CD4-positive, alpha-beta T cell (primary cell): ENCODE measurements at regions not wholly inside any gene's neighbourhood (a gene's known extent, or its start where the extent isn't known, plus 50 kb on each side); places are given as distances from the start of the nearest gene placed in this dataset.

Experiments used
- ATAC-seq: fragments of 200-7000 bp; cut with Tn5 transposase; one replicate; pipeline ENCODE4 v1.10.0; 2022; ENCODE audit warnings: mild to moderate bottlenecking; ENCODE audit not compliant: poor library complexity
- CTCF ChIA-PET: fragments of 350-600 bp; sonication (Branson Sonifier 250); formaldehyde crosslinking; loops from one replicate; lab custom pipeline; 2021; ENCODE audit warnings: antibody characterized with exemption, inconsistent platforms; lab: Charles Lee
- POLR2A ChIA-PET: fragments of 350-600 bp; sonication (Branson Sonifier 250); formaldehyde crosslinking; loops from one replicate; lab custom pipeline; 2021; ENCODE audit warnings: antibody characterized with exemption, inconsistent platforms; lab: Charles Lee
- DNase-seq, 14 experiments: peaks; one replicate each; pipeline ENCODE4 v3.0.0-alpha.2; 2013 to 2020; ENCODE audit warnings: mixed read lengths in 2 of 14
- H3K27ac ChIP-seq, 2 donors: one replicate each; pipeline versions ENCODE4 v1.5.1 to v1.7.0; 2013; ENCODE audit warnings: low read length in 2 of 2, low read depth in 1 of 2, mild to moderate bottlenecking in 1 of 2
- H3K27me3 ChIP-seq, 2 experiments: 1 replicate in 1 of 2; 2 replicates in 1 of 2; pipeline versions ENCODE4 v1.6.1 to v1.7.0; 2013; ENCODE audit warnings: low read length in 2 of 2, control low read depth in 1 of 2, mild to moderate bottlenecking in 1 of 2, moderate library complexity in 1 of 2; ENCODE audit not compliant: insufficient read depth in 2 of 2, control insufficient read depth in 1 of 2
- H3K36me3 ChIP-seq: one replicate; pipeline ENCODE4 v1.6.1; 2013; ENCODE audit warnings: low read length, control low read depth; ENCODE audit not compliant: insufficient read depth
- H3K4me1 ChIP-seq: one replicate; pipeline ENCODE4 v1.6.1; 2013; ENCODE audit warnings: low read length, control low read depth; ENCODE audit not compliant: insufficient read depth
- H3K4me3 ChIP-seq: one replicate; pipeline ENCODE4 v1.5.1; 2013; ENCODE audit warnings: mild to moderate bottlenecking, low read length, moderate library complexity
- H3K9me3 ChIP-seq, 2 experiments: 1 replicate in 1 of 2; 2 replicates in 1 of 2; pipeline versions ENCODE4 v1.6.1 to v1.7.0; 2013; ENCODE audit warnings: low read length in 2 of 2, mild to moderate bottlenecking in 2 of 2, control low read depth in 1 of 2, moderate library complexity in 1 of 2; ENCODE audit not compliant: control insufficient read depth in 1 of 2, insufficient read depth in 1 of 2
- H3K27ac Mint-ChIP-seq: one replicate; pipeline ENCODE4 v1.8.0; 2020; ENCODE audit warnings: mixed read lengths
- H3K27me3 Mint-ChIP-seq: one replicate; pipeline ENCODE4 v1.8.0; 2021; ENCODE audit warnings: mixed read lengths
- H3K36me3 Mint-ChIP-seq: one replicate; pipeline ENCODE4 v1.8.0; 2021; ENCODE audit warnings: low read depth, mixed read lengths
- H3K4me1 Mint-ChIP-seq: one replicate; pipeline ENCODE4 v1.8.0; 2021; ENCODE audit warnings: low read depth, mixed read lengths
- H3K4me3 Mint-ChIP-seq: one replicate; pipeline ENCODE4 v1.8.0; 2020; ENCODE audit warnings: mild to moderate bottlenecking, mixed read lengths
- H3K9me3 Mint-ChIP-seq: one replicate; pipeline ENCODE4 v1.8.0; 2020; ENCODE audit warnings: mixed read lengths
- CTCF ChIP-seq: fragments of 200-600 bp; IDR thresholded peaks from one replicate; pipeline ENCODE4 v1.8.0; 2022; ENCODE audit warnings: antibody characterized with exemption, mild to moderate bottlenecking
- intact Hi-C, 2 experiments: fragments of 100-400 bp; cut with DNase I in 1 of 2; cut with micrococcal nuclease in 1 of 2; formaldehyde crosslinking; loops; one replicate each; pipeline versions ENCODE4 v1.15.1 to v1.9.0; 2023 to 2025; cut with DNase I, micrococcal nuclease

- H3K27me3 ChIP-seq = no peaks in the 10 kb centered on the region
- CTCF ChIA-PET = interaction anchor here (1.0 kb wide), 1 partner anchor 30 kb away, joined by 3 read pairs; no protein-coding TSS in a partner anchor
- H3K9me3 Mint-ChIP-seq = no peaks in the 10 kb centered on the region
- H3K27ac Mint-ChIP-seq = peak overlapping the region; percentile 43
- H3K36me3 Mint-ChIP-seq = no peaks in the 10 kb centered on the region
- TF ChIP-seq CTCF = no peak
- no peak overlapping the region for H3K4me3 Mint-ChIP-seq
- H3K4me1 Mint-ChIP-seq = peaks cover 53% of the 10 kb centered on the region
- H3K36me3 ChIP-seq = no peaks in the 10 kb centered on the region
- no peak overlapping the region for H3K27ac ChIP-seq
- no peaks in the 10 kb centered on the region for H3K27me3 Mint-ChIP-seq
- ATAC-seq (no peak), DNase-seq (no peak)
- POLR2A ChIA-PET = interaction anchor here (1.7 kb wide), 1 partner anchor 31 kb away, joined by 6 read pairs; no protein-coding TSS in a partner anchor
- no peak overlapping the region for H3K4me3 ChIP-seq
- no peaks in the 10 kb centered on the region for H3K9me3 ChIP-seq
- intact Hi-C loops = no loop called here
- H3K4me1 ChIP-seq = peaks cover 7% of the 10 kb centered on the region
Observed at GRCh38 chr14:97633131-97633738, 836.1 kb downstream of the VRK1 start.

GRCh38 chr14:97634751-97635150, 837.6 kb downstream of the VRK1 start:
- Mint-ChIP-seq H3K27ac (peak overlapping the region; percentile 75), H3K9me3 (no peaks in the 10 kb centered on the region), H3K4me3 (peak overlapping the region; percentile 86), H3K27me3 (no peaks in the 10 kb centered on the region), H3K36me3 (no peaks in the 10 kb centered on the region), H3K4me1 (peaks cover 64% of the 10 kb centered on the region)
- Histone ChIP-seq H3K4me1 (peaks cover 7% of the 10 kb centered on the region), H3K9me3 (no peaks in the 10 kb centered on the region), H3K27ac (no peak overlapping the region), H3K36me3 (no peaks in the 10 kb centered on the region), H3K4me3 (peak overlapping the region; percentile 49), H3K27me3 (no peaks in the 10 kb centered on the region)
- TF ChIP-seq CTCF = no peak
- ATAC-seq (peak; percentile 94), DNase-seq (peak; percentile 10 to 69 (median 41))
- CTCF ChIA-PET = interaction anchor here (1.3 kb wide), 1 partner anchor 32 kb away, joined by 4 read pairs; no protein-coding TSS in a partner anchor
- POLR2A ChIA-PET = interaction anchor here (0.7 to 1.7 kb wide), 2 partner anchors 25 to 32 kb away, joined by 4 to 6 read pairs; no protein-coding TSS in a partner anchor
- intact Hi-C loops = loop anchor here in 1 of 2 experiments (2.0 kb wide), 1 partner anchor 32 kb away; no protein-coding TSS in a partner anchor

GRCh38 chr14:97638864-97639263, 841.7 kb downstream of the VRK1 start:
- Mint-ChIP-seq H3K4me3 (no peak overlapping the region), H3K36me3 (no peaks in the 10 kb centered on the region), H3K4me1 (peaks cover 91% of the 10 kb centered on the region), H3K27ac (peak overlapping the region; percentile 65), H3K27me3 (no peaks in the 10 kb centered on the region), H3K9me3 (no peaks in the 10 kb centered on the region)
- no peaks in the 10 kb centered on the region for H3K9me3 ChIP-seq
- DNase-seq (no peak), ATAC-seq (no peak)
- H3K4me3 ChIP-seq = no peak overlapping the region
- POLR2A ChIA-PET = no interaction called here
- CTCF ChIA-PET = interaction anchor here (0.9 kb wide), 1 partner anchor 14 kb away, joined by 4 read pairs; no protein-coding TSS in a partner anchor
- intact Hi-C loops = no loop called here
- H3K27ac ChIP-seq = no peak overlapping the region
- no peaks in the 10 kb centered on the region for H3K27me3 ChIP-seq
- H3K4me1 ChIP-seq = peaks cover 12% of the 10 kb centered on the region
- no peak for TF ChIP-seq CTCF
- H3K36me3 ChIP-seq = no peaks in the 10 kb centered on the region
